ENCODE measurements at regions not wholly inside any gene's neighbourhood (a gene's known extent, or its start where the extent isn't known, plus 50 kb on each side); places are given as distances from the start of the nearest gene placed in this dataset.

DNA sequence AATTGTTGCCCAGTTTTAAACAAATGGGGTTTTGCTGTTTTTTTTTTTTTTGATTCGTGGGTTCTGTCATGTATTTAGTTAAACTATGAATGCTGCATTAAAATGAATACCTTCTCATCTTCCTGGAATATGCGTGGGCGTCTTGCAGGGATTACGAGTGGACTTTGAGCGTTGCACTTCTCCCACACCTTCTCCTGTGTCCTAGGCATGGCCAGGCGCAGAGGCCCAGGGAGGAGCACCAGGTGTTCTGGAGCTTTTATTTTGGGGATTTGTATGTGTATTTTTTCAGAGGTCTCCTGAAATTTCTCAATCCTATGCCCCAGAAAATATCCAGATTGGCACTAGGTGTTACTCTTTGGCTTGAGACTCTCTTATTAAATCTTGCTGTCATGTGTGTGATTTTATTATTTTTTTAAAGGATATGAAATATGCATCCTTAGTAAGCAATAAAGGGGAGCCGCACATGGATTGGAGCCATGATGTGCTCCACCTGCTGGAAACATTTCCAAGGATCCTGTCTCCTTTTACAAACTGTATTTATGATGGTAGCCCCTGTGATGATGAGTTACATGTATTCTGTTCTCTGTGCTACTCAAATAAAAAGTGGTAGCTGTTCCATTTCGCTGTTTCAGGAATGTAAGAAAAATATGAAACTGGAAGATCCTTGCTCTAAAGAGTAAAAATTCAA, 482.2 kb upstream of the KLF6 start (continued):
- TF ChIP-seq ELF4 (CRISPR knock-in tag; IDR thresholded peaks at IDR 0.05; ENCODE audit: low read depth) (no peak), ZNF423 (CRISPR knock-in tag; IDR thresholded peaks at IDR 0.05) (no peak), MYBL2 (CRISPR knock-in tag; IDR thresholded peaks at IDR 0.05) (no peak), OVOL2 (CRISPR knock-in tag; IDR thresholded peaks at IDR 0.05; ENCODE audit: borderline replicate concordance) (no peak), PRRX2 (CRISPR knock-in tag; IDR thresholded peaks at IDR 0.05) (no peak)
- TF ChIP-seq, protein P1, sequence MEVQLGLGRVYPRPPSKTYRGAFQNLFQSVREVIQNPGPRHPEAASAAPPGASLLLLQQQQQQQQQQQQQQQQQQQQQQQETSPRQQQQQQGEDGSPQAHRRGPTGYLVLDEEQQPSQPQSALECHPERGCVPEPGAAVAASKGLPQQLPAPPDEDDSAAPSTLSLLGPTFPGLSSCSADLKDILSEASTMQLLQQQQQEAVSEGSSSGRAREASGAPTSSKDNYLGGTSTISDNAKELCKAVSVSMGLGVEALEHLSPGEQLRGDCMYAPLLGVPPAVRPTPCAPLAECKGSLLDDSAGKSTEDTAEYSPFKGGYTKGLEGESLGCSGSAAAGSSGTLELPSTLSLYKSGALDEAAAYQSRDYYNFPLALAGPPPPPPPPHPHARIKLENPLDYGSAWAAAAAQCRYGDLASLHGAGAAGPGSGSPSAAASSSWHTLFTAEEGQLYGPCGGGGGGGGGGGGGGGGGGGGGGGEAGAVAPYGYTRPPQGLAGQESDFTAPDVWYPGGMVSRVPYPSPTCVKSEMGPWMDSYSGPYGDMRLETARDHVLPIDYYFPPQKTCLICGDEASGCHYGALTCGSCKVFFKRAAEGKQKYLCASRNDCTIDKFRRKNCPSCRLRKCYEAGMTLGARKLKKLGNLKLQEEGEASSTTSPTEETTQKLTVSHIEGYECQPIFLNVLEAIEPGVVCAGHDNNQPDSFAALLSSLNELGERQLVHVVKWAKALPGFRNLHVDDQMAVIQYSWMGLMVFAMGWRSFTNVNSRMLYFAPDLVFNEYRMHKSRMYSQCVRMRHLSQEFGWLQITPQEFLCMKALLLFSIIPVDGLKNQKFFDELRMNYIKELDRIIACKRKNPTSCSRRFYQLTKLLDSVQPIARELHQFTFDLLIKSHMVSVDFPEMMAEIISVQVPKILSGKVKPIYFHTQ (CRISPR knock-in tag; IDR thresholded peaks at IDR 0.05), result no peak
- TF ChIP-seq, protein P2, sequence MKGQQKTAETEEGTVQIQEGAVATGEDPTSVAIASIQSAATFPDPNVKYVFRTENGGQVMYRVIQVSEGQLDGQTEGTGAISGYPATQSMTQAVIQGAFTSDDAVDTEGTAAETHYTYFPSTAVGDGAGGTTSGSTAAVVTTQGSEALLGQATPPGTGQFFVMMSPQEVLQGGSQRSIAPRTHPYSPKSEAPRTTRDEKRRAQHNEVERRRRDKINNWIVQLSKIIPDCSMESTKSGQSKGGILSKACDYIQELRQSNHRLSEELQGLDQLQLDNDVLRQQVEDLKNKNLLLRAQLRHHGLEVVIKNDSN (CRISPR knock-in tag; IDR thresholded peaks at IDR 0.05), result no peak
- TF ChIP-seq, protein P3, sequence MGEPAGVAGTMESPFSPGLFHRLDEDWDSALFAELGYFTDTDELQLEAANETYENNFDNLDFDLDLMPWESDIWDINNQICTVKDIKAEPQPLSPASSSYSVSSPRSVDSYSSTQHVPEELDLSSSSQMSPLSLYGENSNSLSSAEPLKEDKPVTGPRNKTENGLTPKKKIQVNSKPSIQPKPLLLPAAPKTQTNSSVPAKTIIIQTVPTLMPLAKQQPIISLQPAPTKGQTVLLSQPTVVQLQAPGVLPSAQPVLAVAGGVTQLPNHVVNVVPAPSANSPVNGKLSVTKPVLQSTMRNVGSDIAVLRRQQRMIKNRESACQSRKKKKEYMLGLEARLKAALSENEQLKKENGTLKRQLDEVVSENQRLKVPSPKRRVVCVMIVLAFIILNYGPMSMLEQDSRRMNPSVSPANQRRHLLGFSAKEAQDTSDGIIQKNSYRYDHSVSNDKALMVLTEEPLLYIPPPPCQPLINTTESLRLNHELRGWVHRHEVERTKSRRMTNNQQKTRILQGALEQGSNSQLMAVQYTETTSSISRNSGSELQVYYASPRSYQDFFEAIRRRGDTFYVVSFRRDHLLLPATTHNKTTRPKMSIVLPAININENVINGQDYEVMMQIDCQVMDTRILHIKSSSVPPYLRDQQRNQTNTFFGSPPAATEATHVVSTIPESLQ (CRISPR knock-in tag; IDR thresholded peaks at IDR 0.05), result no peak

DNA sequence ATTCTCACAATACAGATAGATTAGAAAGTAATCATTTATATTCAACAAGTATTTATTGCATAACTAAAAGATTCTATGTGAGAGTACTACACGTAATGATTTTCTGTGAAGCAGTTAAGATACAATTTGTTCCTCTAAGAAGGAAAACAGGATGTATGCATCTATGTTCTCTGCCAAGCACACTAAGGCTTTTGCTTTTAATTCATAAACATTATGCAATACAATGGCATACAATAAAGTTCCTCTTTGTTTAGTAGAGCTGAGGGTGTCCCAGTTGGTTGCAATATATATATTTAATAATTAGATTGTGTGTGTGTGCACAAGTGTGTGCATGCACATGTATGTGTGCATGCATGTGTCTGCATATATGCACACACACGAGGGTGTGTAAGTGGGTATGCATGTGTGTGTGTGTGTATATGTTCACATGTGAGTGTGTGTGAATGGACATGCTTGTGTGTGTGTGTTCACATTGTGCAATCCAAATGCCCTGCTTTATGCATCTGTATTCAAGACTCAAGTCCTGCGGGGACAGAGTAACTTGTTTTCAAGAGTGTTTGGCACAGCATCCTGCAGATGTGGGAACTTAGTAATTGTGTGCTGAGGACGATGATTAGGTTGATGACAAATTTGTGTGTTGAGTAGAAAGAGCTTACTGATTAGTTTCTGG, 481.5 kb upstream of the KLF6 start:
- H3K27me3 Mint-ChIP-seq (ENCODE audit: low read depth), result no peaks in the 10 kb centered on the region
- POLR2A ChIA-PET, result no interaction called here
- CTCF ChIA-PET, result no interaction called here
- H3K36me3 Mint-ChIP-seq, result peaks cover 19% of the 10 kb centered on the region
- no peak for ATAC-seq
- no peak overlapping the region for H3K4me3 Mint-ChIP-seq
- no peak for DNase-seq (ENCODE audit: low spot score)
- no peaks in the 10 kb centered on the region for H3K4me1 Mint-ChIP-seq
- H3K9me3 Mint-ChIP-seq, result peaks cover 34% of the 10 kb centered on the region
- no peak overlapping the region for H3K27ac Mint-ChIP-seq
- TF ChIP-seq, protein P4, sequence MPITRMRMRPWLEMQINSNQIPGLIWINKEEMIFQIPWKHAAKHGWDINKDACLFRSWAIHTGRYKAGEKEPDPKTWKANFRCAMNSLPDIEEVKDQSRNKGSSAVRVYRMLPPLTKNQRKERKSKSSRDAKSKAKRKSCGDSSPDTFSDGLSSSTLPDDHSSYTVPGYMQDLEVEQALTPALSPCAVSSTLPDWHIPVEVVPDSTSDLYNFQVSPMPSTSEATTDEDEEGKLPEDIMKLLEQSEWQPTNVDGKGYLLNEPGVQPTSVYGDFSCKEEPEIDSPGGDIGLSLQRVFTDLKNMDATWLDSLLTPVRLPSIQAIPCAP (CRISPR knock-in tag; IDR thresholded peaks at IDR 0.05), result no peak
- no peak for TF ChIP-seq OVOL2 (CRISPR knock-in tag; IDR thresholded peaks at IDR 0.05; ENCODE audit: borderline replicate concordance)
- no peak for TF ChIP-seq FOXK1 (CRISPR knock-in tag; IDR thresholded peaks at IDR 0.05)
- TF ChIP-seq, protein P5, sequence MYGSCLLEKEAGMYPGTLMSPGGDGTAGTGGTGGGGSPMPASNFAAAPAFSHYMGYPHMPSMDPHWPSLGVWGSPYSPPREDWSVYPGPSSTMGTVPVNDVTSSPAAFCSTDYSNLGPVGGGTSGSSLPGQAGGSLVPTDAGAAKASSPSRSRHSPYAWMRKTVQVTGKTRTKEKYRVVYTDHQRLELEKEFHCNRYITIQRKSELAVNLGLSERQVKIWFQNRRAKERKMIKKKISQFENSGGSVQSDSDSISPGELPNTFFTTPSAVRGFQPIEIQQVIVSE (CRISPR knock-in tag; IDR thresholded peaks at IDR 0.05; ENCODE audit: borderline replicate concordance), result no peak
- TF ChIP-seq, protein P6, sequence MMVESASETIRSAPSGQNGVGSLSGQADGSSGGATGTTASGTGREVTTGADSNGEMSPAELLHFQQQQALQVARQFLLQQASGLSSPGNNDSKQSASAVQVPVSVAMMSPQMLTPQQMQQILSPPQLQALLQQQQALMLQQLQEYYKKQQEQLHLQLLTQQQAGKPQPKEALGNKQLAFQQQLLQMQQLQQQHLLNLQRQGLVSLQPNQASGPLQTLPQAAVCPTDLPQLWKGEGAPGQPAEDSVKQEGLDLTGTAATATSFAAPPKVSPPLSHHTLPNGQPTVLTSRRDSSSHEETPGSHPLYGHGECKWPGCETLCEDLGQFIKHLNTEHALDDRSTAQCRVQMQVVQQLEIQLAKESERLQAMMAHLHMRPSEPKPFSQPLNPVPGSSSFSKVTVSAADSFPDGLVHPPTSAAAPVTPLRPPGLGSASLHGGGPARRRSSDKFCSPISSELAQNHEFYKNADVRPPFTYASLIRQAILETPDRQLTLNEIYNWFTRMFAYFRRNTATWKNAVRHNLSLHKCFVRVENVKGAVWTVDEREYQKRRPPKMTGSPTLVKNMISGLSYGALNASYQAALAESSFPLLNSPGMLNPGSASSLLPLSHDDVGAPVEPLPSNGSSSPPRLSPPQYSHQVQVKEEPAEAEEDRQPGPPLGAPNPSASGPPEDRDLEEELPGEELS (CRISPR knock-in tag; IDR thresholded peaks at IDR 0.05), result no peak
- no peak for TF ChIP-seq ZBTB43 (CRISPR knock-in tag; IDR thresholded peaks at IDR 0.05)
- TF ChIP-seq ZNF425 (CRISPR knock-in tag; conservative IDR thresholded peaks at IDR 0.05), result no peak
- TF ChIP-seq, protein P7, sequence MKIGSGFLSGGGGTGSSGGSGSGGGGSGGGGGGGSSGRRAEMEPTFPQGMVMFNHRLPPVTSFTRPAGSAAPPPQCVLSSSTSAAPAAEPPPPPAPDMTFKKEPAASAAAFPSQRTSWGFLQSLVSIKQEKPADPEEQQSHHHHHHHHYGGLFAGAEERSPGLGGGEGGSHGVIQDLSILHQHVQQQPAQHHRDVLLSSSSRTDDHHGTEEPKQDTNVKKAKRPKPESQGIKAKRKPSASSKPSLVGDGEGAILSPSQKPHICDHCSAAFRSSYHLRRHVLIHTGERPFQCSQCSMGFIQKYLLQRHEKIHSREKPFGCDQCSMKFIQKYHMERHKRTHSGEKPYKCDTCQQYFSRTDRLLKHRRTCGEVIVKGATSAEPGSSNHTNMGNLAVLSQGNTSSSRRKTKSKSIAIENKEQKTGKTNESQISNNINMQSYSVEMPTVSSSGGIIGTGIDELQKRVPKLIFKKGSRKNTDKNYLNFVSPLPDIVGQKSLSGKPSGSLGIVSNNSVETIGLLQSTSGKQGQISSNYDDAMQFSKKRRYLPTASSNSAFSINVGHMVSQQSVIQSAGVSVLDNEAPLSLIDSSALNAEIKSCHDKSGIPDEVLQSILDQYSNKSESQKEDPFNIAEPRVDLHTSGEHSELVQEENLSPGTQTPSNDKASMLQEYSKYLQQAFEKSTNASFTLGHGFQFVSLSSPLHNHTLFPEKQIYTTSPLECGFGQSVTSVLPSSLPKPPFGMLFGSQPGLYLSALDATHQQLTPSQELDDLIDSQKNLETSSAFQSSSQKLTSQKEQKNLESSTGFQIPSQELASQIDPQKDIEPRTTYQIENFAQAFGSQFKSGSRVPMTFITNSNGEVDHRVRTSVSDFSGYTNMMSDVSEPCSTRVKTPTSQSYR (CRISPR knock-in tag; IDR thresholded peaks at IDR 0.05), result no peak
- TF ChIP-seq, protein P8, sequence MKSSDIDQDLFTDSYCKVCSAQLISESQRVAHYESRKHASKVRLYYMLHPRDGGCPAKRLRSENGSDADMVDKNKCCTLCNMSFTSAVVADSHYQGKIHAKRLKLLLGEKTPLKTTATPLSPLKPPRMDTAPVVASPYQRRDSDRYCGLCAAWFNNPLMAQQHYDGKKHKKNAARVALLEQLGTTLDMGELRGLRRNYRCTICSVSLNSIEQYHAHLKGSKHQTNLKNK (CRISPR knock-in tag; IDR thresholded peaks at IDR 0.05), result no peak
- TF ChIP-seq FOXP1 (CRISPR knock-in tag; IDR thresholded peaks at IDR 0.05; ENCODE audit: borderline replicate concordance), result no peak
- no peak for TF ChIP-seq FOXJ3 (CRISPR knock-in tag; IDR thresholded peaks at IDR 0.05; ENCODE audit: borderline replicate concordance)
